ENCODE measurements at regions not wholly inside any gene's neighbourhood (a gene's known extent, or its start where the extent isn't known, plus 50 kb on each side); places are given as distances from the start of the nearest gene placed in this dataset.

DNA sequence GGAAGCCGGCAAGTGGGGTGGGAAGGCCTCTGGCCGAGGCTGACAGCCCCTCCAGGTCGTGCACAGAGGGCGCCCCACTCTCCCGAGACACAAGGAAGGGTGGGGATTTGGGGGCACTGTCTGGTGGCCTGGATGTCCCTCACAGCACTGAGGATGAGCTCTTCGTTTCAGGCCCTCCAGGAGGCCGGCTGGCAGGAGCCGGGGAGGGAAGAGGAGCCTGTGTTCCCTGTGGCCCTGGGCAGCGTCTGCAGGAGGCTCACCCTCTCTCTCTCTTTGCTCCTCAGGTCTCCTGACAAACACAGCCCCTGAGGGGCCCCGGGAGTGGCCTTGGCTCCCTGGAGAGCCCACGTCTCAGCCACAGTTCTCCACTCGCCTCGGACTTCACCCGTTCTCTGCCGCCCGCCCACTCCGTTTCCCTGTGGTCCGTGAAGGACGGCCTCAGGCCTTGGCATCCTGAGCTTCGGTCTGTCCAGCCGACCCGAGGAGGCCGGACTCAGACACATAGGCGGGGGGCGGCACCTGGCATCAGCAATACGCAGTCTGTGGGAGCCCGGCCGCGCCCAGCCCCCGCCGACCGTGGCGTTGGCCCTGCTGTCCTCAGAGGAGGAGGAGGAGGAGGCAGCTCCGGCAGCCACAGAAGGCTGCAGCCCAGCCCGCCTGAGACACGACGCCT, 1078.0 kb downstream of the BRD1 start:
- WGBS, 2 donors, result 85% methylated on average over 37 of the region's 37 CpGs
- H3K4me1 ChIP-seq, result no peaks in the 10 kb centered on the region
- peak; percentile 64 for DNase-seq
- no peaks in the 10 kb centered on the region for H3K27me3 ChIP-seq
- intact Hi-C loops (cut with DNase I), result no loop called here
- H3K9me3 ChIP-seq, result no peaks in the 10 kb centered on the region
- TF ChIP-seq POLR2AphosphoS5 (IDR thresholded peaks at IDR 0.05) (no peak), POLR2A (IDR thresholded peaks at IDR 0.05) (no peak), EP300 (IDR thresholded peaks at IDR 0.05) (no peak), CTCF (IDR thresholded peaks at IDR 0.05) (no peak)
- H3K4me3 ChIP-seq, result no peak overlapping the region
- H3K27ac ChIP-seq, result no peak overlapping the region
- no peaks in the 10 kb centered on the region for H3K36me3 ChIP-seq

DNA sequence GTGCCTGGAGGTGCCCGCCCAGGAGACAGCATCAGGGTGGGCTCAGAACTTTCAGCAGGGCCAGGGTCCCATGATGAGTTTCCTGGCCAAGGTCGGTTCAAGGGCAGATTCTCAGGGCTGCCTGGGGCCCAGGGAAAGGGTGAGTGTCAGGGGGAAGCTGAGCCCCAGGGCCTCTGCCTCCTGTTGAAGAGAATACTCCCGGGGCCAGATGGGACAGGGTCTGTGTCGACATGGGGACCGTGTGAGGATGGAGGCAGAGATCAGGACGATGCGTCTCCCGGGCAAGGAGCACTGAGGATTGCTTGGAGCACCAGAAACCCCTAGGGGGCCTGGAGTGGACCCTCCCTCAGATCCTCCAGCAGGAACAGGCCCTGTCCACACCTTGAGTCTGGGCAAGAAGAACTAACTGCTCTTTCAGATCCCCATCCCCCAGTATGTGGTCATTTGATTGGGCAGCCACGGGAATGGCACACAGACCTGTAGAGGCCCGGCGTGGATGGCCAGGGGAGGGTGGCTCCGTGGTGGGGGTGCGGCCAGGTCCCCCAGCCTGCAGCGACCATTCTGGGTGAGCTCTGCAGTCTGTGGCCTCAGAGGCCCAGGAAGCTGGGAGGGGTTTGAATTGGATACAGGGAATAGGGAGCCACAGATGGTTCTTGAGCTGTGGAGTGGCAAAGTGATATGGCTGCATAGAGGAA, 1078.7 kb downstream of the BRD1 start:
- no peaks in the 10 kb centered on the region for H3K36me3 ChIP-seq
- peak; percentile 42 for DNase-seq
- TF ChIP-seq POLR2AphosphoS5 (IDR thresholded peaks at IDR 0.05) (no peak), CTCF (IDR thresholded peaks at IDR 0.05) (no peak), EP300 (IDR thresholded peaks at IDR 0.05) (no peak), POLR2A (IDR thresholded peaks at IDR 0.05) (no peak)
- intact Hi-C loops (cut with DNase I), result no loop called here
- H3K4me1 ChIP-seq, result no peaks in the 10 kb centered on the region
- 84 to 91% methylated on average over 14 of the region's 14 CpGs for WGBS, 2 donors
- H3K27ac ChIP-seq, result no peak overlapping the region
- H3K9me3 ChIP-seq, result no peaks in the 10 kb centered on the region
- no peaks in the 10 kb centered on the region for H3K27me3 ChIP-seq
- no peak overlapping the region for H3K4me3 ChIP-seq

DNA sequence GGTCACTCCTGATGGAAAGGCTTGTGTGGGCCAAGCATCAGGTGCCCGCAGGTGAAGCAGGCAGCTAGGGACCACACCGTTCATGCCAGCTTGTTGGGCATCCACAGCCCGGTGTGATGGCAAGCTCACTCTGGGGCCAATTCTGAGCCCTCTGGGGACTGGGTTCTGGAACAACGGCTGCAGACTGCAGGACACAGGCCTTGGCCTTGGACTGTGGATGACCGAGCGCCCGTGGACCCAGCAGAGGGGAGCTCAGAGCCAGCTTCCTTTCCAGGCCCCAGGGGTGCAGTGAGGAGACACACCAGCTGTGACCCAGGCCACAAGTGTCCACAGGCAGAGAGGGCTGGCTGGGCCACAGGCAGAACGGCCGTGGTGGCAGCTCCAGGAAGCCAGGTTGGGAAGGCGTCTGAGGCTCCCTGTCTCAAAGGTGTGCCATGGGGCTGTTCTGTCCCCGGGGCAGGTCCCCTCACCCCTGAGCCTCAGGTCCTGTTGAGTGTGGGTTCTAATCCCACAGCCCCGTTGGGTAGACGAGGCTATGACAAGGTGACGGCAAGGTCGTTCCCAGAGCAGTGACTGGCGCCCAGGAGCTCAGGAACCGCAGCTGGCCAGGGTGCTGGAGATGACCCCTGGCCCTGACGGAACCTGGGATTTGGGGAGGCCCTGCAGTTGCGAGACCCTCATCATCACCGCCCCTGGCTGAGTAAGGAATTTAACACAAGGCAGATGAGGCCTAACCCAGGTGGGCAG, 1079.4 kb downstream of the BRD1 start:
- DNase-seq, result peak; percentile 51
- Histone ChIP-seq H3K27ac (no peak overlapping the region), H3K36me3 (no peaks in the 10 kb centered on the region), H3K27me3 (no peaks in the 10 kb centered on the region), H3K9me3 (no peaks in the 10 kb centered on the region), H3K4me1 (no peaks in the 10 kb centered on the region), H3K4me3 (no peak overlapping the region)
- intact Hi-C loops (cut with DNase I), result no loop called here
- 87 to 88% methylated on average over 20 of the region's 20 CpGs for WGBS, 2 donors
- TF ChIP-seq EP300 (IDR thresholded peaks at IDR 0.05) (no peak), POLR2AphosphoS5 (IDR thresholded peaks at IDR 0.05) (no peak), POLR2A (IDR thresholded peaks at IDR 0.05) (no peak), CTCF (IDR thresholded peaks at IDR 0.05) (no peak)

GRCh38 chr22:48746789-48747425, 1080.8 kb downstream of the BRD1 start:
- WGBS, 2 donors, result 84 to 89% methylated on average over 13 of the region's 13 CpGs
- H3K27me3 ChIP-seq, result no peaks in the 10 kb centered on the region
- no peak for TF ChIP-seq POLR2AphosphoS5 (IDR thresholded peaks at IDR 0.05)
- TF ChIP-seq EP300 (IDR thresholded peaks at IDR 0.05), result no peak
- no peak for TF ChIP-seq POLR2A (IDR thresholded peaks at IDR 0.05)
- no peak for TF ChIP-seq CTCF (IDR thresholded peaks at IDR 0.05)
- no peaks in the 10 kb centered on the region for H3K36me3 ChIP-seq
- no peaks in the 10 kb centered on the region for H3K9me3 ChIP-seq
- peak; percentile 38 for DNase-seq
- H3K4me3 ChIP-seq, result no peak overlapping the region
- intact Hi-C loops (cut with DNase I), result no loop called here
- no peak overlapping the region for H3K27ac ChIP-seq
- no peaks in the 10 kb centered on the region for H3K4me1 ChIP-seq
